WI38 (cell line): ENCODE measurements at regions not wholly inside any gene's neighbourhood (a gene's known extent, or its start where the extent isn't known, plus 50 kb on each side); places are given as distances from the start of the nearest gene placed in this dataset.

Experiments
- H3K4me3 ChIP-seq: 2 replicates; pipeline ENCODE4 v1.5.1; 2011; ENCODE audit warnings: low read depth, mild to moderate bottlenecking, control low read depth, low read length
- TF ChIP-seq, protein P1 (sequence below): IDR thresholded peaks from 2 replicates; pipeline ENCODE4 v1.5.1; 2012; ENCODE audit warnings: low read depth, mild to moderate bottlenecking, control low read depth, low read length

DNA sequence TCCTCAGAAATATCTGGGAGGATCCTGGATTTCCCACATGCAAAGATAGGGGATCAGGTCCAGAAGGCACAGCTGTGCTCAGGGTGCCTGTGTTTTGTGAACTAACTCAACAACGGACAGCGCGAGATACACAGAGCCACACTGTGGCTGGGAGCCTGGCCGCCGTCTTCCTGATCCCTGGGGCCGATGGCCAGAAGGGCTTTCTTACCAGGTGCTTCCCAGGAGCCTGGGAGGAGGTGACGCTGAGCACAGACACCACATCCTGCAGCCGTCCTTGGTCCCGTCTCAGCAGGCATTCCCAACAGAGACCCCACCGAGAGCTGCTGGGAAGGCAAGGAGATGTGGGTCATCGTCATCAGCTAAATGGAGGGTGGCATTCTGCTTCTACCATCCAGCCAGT lies 144.6 kb upstream of the AFDN start:
- TF ChIP-seq, protein P1, sequence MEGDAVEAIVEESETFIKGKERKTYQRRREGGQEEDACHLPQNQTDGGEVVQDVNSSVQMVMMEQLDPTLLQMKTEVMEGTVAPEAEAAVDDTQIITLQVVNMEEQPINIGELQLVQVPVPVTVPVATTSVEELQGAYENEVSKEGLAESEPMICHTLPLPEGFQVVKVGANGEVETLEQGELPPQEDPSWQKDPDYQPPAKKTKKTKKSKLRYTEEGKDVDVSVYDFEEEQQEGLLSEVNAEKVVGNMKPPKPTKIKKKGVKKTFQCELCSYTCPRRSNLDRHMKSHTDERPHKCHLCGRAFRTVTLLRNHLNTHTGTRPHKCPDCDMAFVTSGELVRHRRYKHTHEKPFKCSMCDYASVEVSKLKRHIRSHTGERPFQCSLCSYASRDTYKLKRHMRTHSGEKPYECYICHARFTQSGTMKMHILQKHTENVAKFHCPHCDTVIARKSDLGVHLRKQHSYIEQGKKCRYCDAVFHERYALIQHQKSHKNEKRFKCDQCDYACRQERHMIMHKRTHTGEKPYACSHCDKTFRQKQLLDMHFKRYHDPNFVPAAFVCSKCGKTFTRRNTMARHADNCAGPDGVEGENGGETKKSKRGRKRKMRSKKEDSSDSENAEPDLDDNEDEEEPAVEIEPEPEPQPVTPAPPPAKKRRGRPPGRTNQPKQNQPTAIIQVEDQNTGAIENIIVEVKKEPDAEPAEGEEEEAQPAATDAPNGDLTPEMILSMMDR = no peak
- no peak overlapping the region for H3K4me3 ChIP-seq

DNA sequence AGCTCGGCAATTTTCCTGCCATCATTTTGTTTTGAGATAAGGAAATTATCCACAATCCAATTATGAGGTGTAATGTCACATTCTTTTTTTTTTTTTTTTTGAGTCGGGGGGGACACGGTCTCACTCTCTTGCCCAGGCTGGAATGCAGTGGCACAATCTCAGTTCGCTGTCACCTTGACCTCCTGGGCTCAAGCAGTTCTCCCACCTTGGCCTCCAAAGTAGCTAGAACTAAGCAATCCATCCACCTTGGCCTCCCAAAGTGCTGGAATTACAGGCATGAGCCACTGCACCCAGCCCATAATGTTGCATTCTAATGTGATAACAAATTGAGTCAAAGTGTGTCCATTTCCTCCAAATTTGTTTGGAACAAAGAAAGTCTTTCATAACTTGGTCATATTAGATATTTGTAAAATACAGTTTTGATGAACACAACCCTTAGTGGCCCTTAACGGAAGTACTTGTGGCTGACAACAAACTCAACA lies 144.1 kb upstream of the AFDN start:
- TF ChIP-seq, protein P1 = no peak
- no peak overlapping the region for H3K4me3 ChIP-seq

DNA sequence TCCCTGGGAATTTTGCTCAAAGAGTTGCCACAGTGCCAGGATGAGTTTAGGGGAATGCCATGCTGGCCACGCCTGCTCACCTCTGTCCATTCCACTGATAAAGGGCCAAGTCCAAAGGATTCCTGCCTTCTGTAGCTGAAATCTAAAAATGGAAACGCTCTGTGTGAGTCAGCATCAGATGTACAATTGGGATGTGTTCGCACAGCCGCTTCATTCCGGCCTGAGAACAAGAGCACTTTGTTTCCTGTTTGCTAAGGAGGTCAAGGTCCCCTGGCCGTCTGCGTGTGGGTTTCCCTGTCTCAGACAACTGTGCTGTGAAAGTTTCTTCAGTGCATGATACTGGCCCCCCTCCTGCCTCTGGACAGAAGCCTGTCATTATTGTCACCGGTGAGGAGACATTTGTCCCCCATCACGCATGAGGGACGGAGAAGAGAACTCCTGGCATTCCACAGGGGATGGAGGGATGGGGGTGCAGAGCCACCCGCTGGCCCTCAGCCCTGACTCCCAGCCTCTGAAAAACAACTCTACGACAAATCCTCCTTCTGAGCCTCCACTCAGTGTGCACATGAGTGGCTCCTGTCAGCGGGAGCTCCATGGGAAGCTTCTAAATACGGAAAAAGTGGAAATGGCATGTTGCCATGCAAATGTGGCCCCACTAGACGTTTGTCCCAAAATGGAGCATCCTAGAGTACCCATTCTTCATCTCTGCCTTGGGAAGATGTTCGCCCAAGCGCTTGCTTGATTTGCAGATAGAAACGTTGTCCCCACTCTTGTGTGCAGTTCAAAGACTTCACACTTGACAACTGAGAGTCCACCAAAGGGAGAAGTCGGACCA lies 143.5 kb upstream of the AFDN start:
- H3K4me3 ChIP-seq = no peak overlapping the region
- TF ChIP-seq, protein P1 = no peak

DNA sequence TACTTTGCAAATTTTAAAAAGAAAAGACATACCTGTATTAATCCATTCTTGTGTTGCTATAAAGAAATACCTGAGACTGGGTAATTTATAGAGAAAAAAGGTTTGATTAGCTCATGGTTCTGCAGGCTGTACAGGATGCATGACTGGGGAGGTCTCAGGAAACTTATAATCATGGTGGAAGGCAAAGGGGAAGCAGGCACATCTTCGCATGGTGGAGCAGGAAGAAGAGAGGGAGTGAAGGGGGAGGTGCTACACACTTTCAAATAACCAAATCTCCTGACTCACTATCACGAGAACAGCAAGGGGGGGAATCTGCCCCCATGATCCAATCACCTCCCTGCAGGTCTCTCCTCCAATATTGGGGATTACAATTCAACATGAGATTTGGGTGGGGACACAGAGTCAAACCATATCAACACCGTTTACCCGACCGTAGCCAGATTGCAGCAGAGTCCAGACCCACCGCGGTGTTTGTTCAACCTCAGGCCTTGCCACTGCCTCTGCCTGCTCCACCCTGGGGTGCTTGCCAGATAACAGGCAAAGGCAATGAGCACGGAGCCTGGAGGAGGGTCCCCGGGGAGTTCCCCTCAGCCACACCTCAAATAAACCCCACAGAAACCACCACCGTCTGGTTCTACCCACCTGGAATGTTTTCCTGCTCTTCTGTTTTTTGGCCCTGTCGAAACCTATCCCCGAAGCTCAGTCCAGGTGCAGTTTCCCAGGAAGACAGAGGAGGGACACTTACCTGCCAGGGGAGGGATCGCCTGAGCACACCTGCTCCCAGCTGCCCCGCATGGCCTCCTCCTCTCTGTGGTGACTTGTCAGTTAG lies 142.2 kb upstream of the AFDN start:
- TF ChIP-seq, protein P1 = no peak
- no peak overlapping the region for H3K4me3 ChIP-seq

DNA sequence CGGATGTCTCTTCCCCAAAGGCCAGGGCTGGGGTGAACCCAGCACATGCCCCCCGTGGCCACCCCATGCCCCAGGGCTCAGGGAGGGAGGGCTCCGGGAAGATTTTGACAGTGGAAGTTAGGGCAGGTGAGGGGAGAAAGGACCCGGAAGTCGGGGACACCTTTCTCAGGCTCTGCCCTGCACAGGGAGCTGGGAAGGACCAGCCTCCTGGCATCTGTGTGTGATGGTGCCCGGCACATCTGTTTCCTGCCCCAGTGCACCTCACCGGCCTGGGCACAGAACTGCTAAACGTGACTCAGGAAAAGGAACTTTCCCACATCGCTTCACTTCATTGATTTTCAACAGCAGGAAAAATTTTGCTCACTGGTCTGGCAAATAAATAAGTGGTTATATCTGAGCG lies 141.1 kb upstream of the AFDN start:
- TF ChIP-seq, protein P1 = no peak
- H3K4me3 ChIP-seq = no peak overlapping the region

DNA sequence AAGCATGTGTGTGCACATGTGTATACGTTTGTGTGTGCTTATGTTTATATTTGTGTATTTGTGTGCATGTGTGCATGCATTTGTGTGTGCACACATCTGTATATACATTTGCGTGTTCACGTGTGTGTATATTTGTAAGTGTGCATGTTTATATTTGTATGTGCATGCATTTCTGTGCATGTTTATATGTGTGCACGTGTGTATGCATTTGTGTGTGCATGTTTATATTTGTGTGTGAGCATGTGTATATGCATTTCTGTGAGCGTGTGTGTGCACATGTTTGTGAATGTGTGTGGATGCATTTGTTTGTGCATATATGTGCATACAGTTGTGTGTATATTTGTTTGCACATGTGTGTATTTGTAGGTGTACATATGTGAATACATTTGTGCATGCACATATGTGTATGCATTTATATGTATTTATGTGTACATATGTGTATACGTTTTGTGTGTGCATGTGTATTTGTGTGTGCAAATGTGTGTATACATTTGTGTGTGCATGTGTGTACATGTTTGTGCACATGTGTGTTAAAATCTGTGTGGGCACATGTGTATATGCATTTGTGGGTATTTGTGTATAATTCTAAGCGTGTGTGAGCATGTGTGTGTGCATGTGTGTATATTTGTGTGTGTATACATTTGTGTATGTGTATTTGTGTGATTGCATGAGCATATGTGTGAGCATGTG lies 140.4 kb upstream of the AFDN start:
- no peak overlapping the region for H3K4me3 ChIP-seq
- TF ChIP-seq, protein P1 = no peak
